ENCODE measurements at regions not wholly inside any gene's neighbourhood (a gene's known extent, or its start where the extent isn't known, plus 50 kb on each side); places are given as distances from the start of the nearest gene placed in this dataset.

GRCh38 chr17:77352441-77352840, 211.7 kb downstream of the SEC14L1 start:
- TF ChIP-seq CTCF (conservative IDR thresholded peaks at IDR 0.05; ENCODE audit: low read depth, low read length) (no peak), EZH2 (IDR thresholded peaks at IDR 0.05; ENCODE audit: low read length, unreplicated experiment) (no peak)

Measured in PC-3 (cell line).